ENCODE measurements at regions not wholly inside any gene's neighbourhood (a gene's known extent, or its start where the extent isn't known, plus 50 kb on each side); places are given as distances from the start of the nearest gene placed in this dataset.

GRCh38 chr20:21874127-21874526 lies 168.7 kb downstream of the PAX1 start:
- H3K4me3 ChIP-seq (ENCODE audit: low read length), result no peak overlapping the region
- no peaks in the 10 kb centered on the region for H3K36me3 ChIP-seq (ENCODE audit: control insufficient read depth, low read depth, low read length)
- no peak overlapping the region for H3K27ac ChIP-seq (ENCODE audit: low read length)
- no peaks in the 10 kb centered on the region for H3K9me3 ChIP-seq (ENCODE audit: control insufficient read depth, low read depth, low read length)
- H3K4me1 ChIP-seq (ENCODE audit: control insufficient read depth, low read depth, low read length), result no peaks in the 10 kb centered on the region
- H3K9ac ChIP-seq (ENCODE audit: low read length), result no peak overlapping the region
- H3K27me3 ChIP-seq (ENCODE audit: control insufficient read depth, insufficient read depth, low read length), result peaks cover 29% of the 10 kb centered on the region

DNA sequence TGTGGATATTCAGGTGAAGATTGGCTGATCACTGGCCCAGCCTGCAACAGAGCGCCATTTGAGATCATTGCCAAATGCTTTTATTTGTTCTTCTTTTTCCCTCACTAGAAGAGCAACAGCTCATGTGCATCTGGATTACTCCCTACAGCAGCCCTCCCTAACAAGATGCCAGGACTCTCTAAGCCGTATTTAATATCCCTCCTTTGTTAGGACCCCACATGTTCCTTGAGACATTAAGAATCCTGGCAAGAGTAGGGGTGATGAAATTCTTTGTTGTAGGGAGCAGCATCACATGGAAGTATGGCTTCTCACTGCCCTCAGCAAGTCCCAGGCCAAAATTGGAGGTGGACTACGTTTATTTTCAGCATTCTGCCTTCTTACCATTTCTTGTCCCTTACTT lies 167.8 kb downstream of the PAX1 start:
- Histone ChIP-seq H3K36me3 (ENCODE audit: control insufficient read depth, low read depth, low read length) (no peaks in the 10 kb centered on the region), H3K9me3 (ENCODE audit: control insufficient read depth, low read depth, low read length) (no peaks in the 10 kb centered on the region), H3K4me1 (ENCODE audit: control insufficient read depth, low read depth, low read length) (no peaks in the 10 kb centered on the region), H3K27me3 (ENCODE audit: control insufficient read depth, insufficient read depth, low read length) (peaks cover 37% of the 10 kb centered on the region), H3K4me3 (ENCODE audit: low read length) (no peak overlapping the region), H3K27ac (ENCODE audit: low read length) (no peak overlapping the region), H3K9ac (ENCODE audit: low read length) (no peak overlapping the region)

DNA sequence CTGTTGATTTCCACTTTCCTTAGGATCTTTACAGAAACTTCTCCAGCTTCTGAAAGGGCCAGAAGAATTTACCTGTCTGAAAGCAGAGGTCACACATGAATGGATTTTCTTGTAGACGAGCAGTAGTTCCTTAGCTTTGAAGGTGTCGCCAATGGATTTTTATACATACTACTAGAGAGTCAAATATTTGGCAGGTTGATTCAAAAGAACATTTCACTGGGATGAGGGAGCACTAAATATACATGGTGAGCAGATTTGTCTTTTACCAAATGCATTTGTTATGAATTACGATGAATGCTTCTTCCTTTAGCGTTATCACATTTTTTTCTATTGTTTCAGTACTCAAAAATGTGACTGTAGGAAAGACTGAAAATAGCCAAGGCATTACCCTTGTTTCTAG lies 162.3 kb downstream of the PAX1 start:
- Histone ChIP-seq H3K36me3 (ENCODE audit: control insufficient read depth, low read depth, low read length) (no peaks in the 10 kb centered on the region), H3K27me3 (ENCODE audit: control insufficient read depth, insufficient read depth, low read length) (peaks cover 51% of the 10 kb centered on the region), H3K9ac (ENCODE audit: low read length) (no peak overlapping the region), H3K9me3 (ENCODE audit: control insufficient read depth, low read depth, low read length) (no peaks in the 10 kb centered on the region), H3K4me3 (ENCODE audit: low read length) (no peak overlapping the region), H3K4me1 (ENCODE audit: control insufficient read depth, low read depth, low read length) (peaks cover under 1% of the 10 kb centered on the region), H3K27ac (ENCODE audit: low read length) (no peak overlapping the region)

DNA sequence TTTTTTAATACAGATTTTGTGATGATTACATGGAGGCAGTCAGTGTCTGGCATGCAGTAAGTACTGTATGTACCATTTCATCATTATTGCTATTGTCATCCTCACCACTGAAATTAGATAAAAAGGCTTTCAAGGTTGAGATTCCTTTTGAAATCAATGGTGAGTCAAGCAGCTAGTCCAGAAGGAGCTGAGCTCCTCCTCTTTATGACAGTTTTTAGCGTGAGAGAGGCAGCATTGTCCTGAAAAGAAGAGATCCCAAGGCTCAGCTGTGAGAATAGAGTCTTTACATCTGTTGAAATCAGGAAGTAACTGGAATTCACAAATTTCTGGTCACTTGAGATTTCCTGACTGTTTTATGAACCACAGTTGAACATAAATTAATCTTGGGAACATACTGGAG lies 161.9 kb downstream of the PAX1 start:
- no peak overlapping the region for H3K27ac ChIP-seq (ENCODE audit: low read length)
- no peaks in the 10 kb centered on the region for H3K9me3 ChIP-seq (ENCODE audit: control insufficient read depth, low read depth, low read length)
- no peak overlapping the region for H3K4me3 ChIP-seq (ENCODE audit: low read length)
- no peak overlapping the region for H3K9ac ChIP-seq (ENCODE audit: low read length)
- H3K36me3 ChIP-seq (ENCODE audit: control insufficient read depth, low read depth, low read length), result no peaks in the 10 kb centered on the region
- H3K27me3 ChIP-seq (ENCODE audit: control insufficient read depth, insufficient read depth, low read length), result peaks cover 51% of the 10 kb centered on the region
- peaks cover 5% of the 10 kb centered on the region for H3K4me1 ChIP-seq (ENCODE audit: control insufficient read depth, low read depth, low read length)

DNA sequence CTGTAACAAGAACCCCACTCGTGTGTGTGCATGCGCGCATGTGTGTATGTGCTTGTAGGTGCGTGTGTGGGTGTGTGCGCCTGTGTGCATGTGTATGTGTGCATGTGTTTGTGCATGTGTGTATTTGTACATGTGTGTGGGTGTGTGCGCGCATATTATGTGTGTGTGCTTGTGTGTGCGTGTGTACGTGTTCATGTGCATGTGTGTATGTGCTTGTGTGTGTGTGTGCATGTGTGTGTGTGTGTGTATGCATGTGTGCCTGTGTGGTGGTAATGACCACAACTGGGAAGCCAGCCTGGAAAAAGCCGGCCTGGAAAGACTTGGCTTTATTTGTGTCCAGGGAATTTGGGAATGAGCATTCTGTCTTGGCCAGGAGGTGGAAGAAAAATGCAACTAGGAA lies 157.5 kb downstream of the PAX1 start:
- no peaks in the 10 kb centered on the region for H3K36me3 ChIP-seq (ENCODE audit: control insufficient read depth, low read depth, low read length)
- no peaks in the 10 kb centered on the region for H3K9me3 ChIP-seq (ENCODE audit: control insufficient read depth, low read depth, low read length)
- H3K4me1 ChIP-seq (ENCODE audit: control insufficient read depth, low read depth, low read length), result peaks cover 9% of the 10 kb centered on the region
- peaks cover 15% of the 10 kb centered on the region for H3K27me3 ChIP-seq (ENCODE audit: control insufficient read depth, insufficient read depth, low read length)
- H3K9ac ChIP-seq (ENCODE audit: low read length), result no peak overlapping the region
- H3K4me3 ChIP-seq (ENCODE audit: low read length), result no peak overlapping the region
- no peak overlapping the region for H3K27ac ChIP-seq (ENCODE audit: low read length)

DNA sequence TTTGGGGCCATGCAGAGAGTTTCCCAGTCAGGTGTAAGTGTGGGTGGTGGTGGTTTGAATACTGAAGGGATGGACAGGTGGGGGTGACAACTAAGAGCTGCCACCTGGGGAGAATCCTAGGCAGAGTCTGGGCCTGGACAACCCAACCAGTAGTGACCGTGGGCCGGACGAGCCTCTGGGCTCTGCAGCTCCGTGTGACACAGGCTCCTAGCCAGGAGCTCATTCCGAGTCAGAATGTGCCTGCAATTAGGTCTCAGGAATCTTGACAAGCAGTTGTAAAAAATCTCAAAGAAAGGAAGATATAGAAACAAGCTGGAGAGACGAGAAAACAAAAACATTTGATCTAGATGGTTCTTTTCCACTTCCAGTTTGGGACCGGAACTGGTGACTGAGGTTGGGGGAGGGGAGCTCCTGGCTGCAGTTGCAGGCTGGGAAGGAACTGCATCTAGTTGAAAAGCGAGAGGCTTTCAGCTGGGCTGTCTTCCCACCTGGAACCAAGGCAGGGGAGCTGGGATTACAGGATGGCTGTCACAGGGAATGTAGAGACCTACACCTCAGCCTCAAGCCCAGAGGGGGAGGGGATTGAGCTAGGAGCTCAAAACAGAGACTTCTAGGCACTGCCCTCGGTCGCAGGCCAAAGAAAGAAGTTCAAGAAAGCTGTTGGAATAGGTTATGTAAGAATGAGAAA lies 156.9 kb downstream of the PAX1 start:
- Histone ChIP-seq H3K4me3 (ENCODE audit: low read length) (no peak overlapping the region), H3K27me3 (ENCODE audit: control insufficient read depth, insufficient read depth, low read length) (peaks cover 10% of the 10 kb centered on the region), H3K4me1 (ENCODE audit: control insufficient read depth, low read depth, low read length) (peaks cover 9% of the 10 kb centered on the region), H3K36me3 (ENCODE audit: control insufficient read depth, low read depth, low read length) (no peaks in the 10 kb centered on the region), H3K27ac (ENCODE audit: low read length) (no peak overlapping the region), H3K9me3 (ENCODE audit: control insufficient read depth, low read depth, low read length) (no peaks in the 10 kb centered on the region), H3K9ac (ENCODE audit: low read length) (no peak overlapping the region)

- Histone ChIP-seq H3K27me3 (ENCODE audit: control insufficient read depth, insufficient read depth, low read length) (no peaks in the 10 kb centered on the region), H3K27ac (ENCODE audit: low read length) (no peak overlapping the region), H3K4me3 (ENCODE audit: low read length) (no peak overlapping the region), H3K9me3 (ENCODE audit: control insufficient read depth, low read depth, low read length) (no peaks in the 10 kb centered on the region), H3K4me1 (ENCODE audit: control insufficient read depth, low read depth, low read length) (no peaks in the 10 kb centered on the region), H3K9ac (ENCODE audit: low read length) (no peak overlapping the region), H3K36me3 (ENCODE audit: control insufficient read depth, low read depth, low read length) (no peaks in the 10 kb centered on the region)
Observed at GRCh38 chr20:21840991-21841390, 135.5 kb downstream of the PAX1 start.

DNA sequence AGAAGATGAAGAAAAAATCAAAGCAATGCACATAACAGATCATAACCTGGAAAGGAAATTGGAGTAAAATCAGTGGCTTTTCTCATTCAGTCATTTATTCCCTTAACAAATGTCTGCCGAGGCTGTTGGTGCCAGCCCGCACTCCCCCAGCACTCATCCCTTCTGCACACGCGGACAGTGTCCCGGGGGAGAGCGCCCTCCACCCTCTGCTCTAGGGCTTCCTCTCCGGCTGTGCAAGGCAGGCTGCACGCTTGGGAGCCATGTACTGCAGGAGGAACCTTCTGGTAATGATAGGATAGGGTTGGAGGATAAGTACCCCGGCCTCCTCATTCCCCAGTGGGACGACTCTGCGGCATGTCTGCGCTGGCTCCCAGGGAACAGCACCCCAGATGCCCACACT lies 134.5 kb downstream of the PAX1 start:
- Histone ChIP-seq H3K9ac (ENCODE audit: low read length) (no peak overlapping the region), H3K4me3 (ENCODE audit: low read length) (no peak overlapping the region), H3K27me3 (ENCODE audit: control insufficient read depth, insufficient read depth, low read length) (no peaks in the 10 kb centered on the region), H3K4me1 (ENCODE audit: control insufficient read depth, low read depth, low read length) (no peaks in the 10 kb centered on the region), H3K27ac (ENCODE audit: low read length) (no peak overlapping the region), H3K36me3 (ENCODE audit: control insufficient read depth, low read depth, low read length) (no peaks in the 10 kb centered on the region), H3K9me3 (ENCODE audit: control insufficient read depth, low read depth, low read length) (no peaks in the 10 kb centered on the region)

- Histone ChIP-seq H3K36me3 (ENCODE audit: control insufficient read depth, low read depth, low read length) (no peaks in the 10 kb centered on the region), H3K27ac (ENCODE audit: low read length) (no peak overlapping the region), H3K4me3 (ENCODE audit: low read length) (no peak overlapping the region), H3K27me3 (ENCODE audit: control insufficient read depth, insufficient read depth, low read length) (no peaks in the 10 kb centered on the region), H3K9ac (ENCODE audit: low read length) (no peak overlapping the region), H3K9me3 (ENCODE audit: control insufficient read depth, low read depth, low read length) (no peaks in the 10 kb centered on the region), H3K4me1 (ENCODE audit: control insufficient read depth, low read depth, low read length) (no peaks in the 10 kb centered on the region)
Observed at GRCh38 chr20:21836346-21836745, 130.9 kb downstream of the PAX1 start.

GRCh38 chr20:21835042-21835441 lies 129.6 kb downstream of the PAX1 start:
- Histone ChIP-seq H3K27me3 (ENCODE audit: control insufficient read depth, insufficient read depth, low read length) (no peaks in the 10 kb centered on the region), H3K4me1 (ENCODE audit: control insufficient read depth, low read depth, low read length) (no peaks in the 10 kb centered on the region), H3K9me3 (ENCODE audit: control insufficient read depth, low read depth, low read length) (no peaks in the 10 kb centered on the region), H3K4me3 (ENCODE audit: low read length) (no peak overlapping the region), H3K27ac (ENCODE audit: low read length) (no peak overlapping the region), H3K9ac (ENCODE audit: low read length) (no peak overlapping the region), H3K36me3 (ENCODE audit: control insufficient read depth, low read depth, low read length) (no peaks in the 10 kb centered on the region)

- Histone ChIP-seq H3K36me3 (ENCODE audit: control insufficient read depth, low read depth, low read length) (no peaks in the 10 kb centered on the region), H3K9ac (ENCODE audit: low read length) (no peak overlapping the region), H3K4me1 (ENCODE audit: control insufficient read depth, low read depth, low read length) (no peaks in the 10 kb centered on the region), H3K4me3 (ENCODE audit: low read length) (no peak overlapping the region), H3K27ac (ENCODE audit: low read length) (no peak overlapping the region), H3K27me3 (ENCODE audit: control insufficient read depth, insufficient read depth, low read length) (no peaks in the 10 kb centered on the region), H3K9me3 (ENCODE audit: control insufficient read depth, low read depth, low read length) (no peaks in the 10 kb centered on the region)
Observed at GRCh38 chr20:21832442-21833385, 127.2 kb downstream of the PAX1 start.

DNA sequence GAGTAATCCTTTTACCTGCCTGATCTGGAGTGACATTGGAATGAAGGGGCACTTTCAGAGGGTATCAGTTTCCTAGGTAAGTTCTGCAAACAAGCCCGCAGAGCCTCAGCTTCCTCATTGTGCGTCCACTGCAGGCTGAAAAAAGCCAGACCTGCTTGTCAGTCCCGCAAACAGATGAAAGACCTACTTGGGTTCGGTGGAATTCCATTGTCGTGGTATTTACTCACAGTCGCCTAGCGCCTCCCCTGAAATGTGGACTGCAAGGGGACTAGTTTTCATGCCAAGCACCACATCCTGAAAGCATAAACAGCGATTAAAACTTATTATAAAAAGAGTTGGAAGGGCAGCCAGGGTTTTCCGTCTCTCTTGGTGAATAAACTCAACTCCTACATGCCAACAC lies 121.5 kb downstream of the PAX1 start:
- no peaks in the 10 kb centered on the region for H3K9me3 ChIP-seq (ENCODE audit: control insufficient read depth, low read depth, low read length)
- no peak overlapping the region for H3K9ac ChIP-seq (ENCODE audit: low read length)
- peaks cover 3% of the 10 kb centered on the region for H3K4me1 ChIP-seq (ENCODE audit: control insufficient read depth, low read depth, low read length)
- no peak overlapping the region for H3K27ac ChIP-seq (ENCODE audit: low read length)
- H3K27me3 ChIP-seq (ENCODE audit: control insufficient read depth, insufficient read depth, low read length), result no peaks in the 10 kb centered on the region
- H3K36me3 ChIP-seq (ENCODE audit: control insufficient read depth, low read depth, low read length), result no peaks in the 10 kb centered on the region
- no peak overlapping the region for H3K4me3 ChIP-seq (ENCODE audit: low read length)

Data from iPS-18a (cell line).